ENCODE measurements at regions not wholly inside any gene's neighbourhood (a gene's known extent, or its start where the extent isn't known, plus 50 kb on each side); places are given as distances from the start of the nearest gene placed in this dataset.
"Not testable (repeated sequence)": the region's sequence is repeated elsewhere in the genome, so short reads cannot be mapped to it uniquely, and the experiment has no call there.

DNA sequence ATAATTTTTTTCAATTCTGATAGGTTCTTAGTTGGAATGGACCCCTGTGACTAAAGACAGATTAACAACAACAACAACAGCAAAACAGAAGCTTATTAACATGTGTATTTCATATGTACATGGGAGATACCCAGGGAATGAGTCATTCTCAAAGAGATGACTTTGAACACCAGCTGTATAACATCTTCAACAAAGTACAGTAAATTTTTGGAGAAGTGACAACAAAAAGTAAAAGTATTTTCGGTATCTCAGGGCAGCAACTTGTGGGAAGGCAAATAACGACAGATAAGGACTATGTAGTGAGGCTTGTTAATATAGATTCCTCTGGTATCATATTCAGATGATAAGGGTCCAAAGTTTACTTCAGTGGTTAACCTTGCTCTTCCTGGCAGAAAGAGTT lies 573.4 kb upstream of the RAG2 start:
- Histone ChIP-seq H4K20me1 (ENCODE audit: insufficient read depth) (no peaks in the 10 kb centered on the region), H3K36me3 (ENCODE audit: low read depth) (no peaks in the 10 kb centered on the region), H3K4me3 (no peak overlapping the region), H3K9me2 (ENCODE audit: insufficient read depth) (no peaks in the 10 kb centered on the region), H3K9me3 (ENCODE audit: low read depth) (no peaks in the 10 kb centered on the region), H3K9ac (no peak overlapping the region), H3K79me2 (ENCODE audit: insufficient read depth) (no peaks in the 10 kb centered on the region), H3F3A (ENCODE audit: insufficient read depth) (no peaks in the 10 kb centered on the region), H3K27ac (no peak overlapping the region), H2AFZ (no peak overlapping the region), H3K4me1 (ENCODE audit: insufficient read depth) (no peaks in the 10 kb centered on the region), H3K27me3 (replicated peaks; ENCODE audit: insufficient read depth) (no peaks in the 10 kb centered on the region), H3K4me2 (ENCODE audit: unreplicated experiment) (no peak overlapping the region)
- no peak for DNase-seq
- TF ChIP-seq EZH2 (IDR thresholded peaks at IDR 0.05; ENCODE audit: insufficient read depth, poor library complexity, severe bottlenecking) (no peak), EZH2phosphoT487 (IDR thresholded peaks at IDR 0.05; ENCODE audit: insufficient read depth, low read depth) (no peak)
- WGBS, 2 experiments (ENCODE audit: low coverage in 1 of 2, low lambda C conversion rate in 2 of 2, missing lambda C conversion rate in 2 of 2) = 0 to 1% methylated on average over 2 of the region's 2 CpGs
- in situ Hi-C loops (cut with MboI) = no loop called here

GRCh38 chr11:37170311-37170710 lies 572.3 kb upstream of the RAG2 start:
- no peaks in the 10 kb centered on the region for H3K27me3 ChIP-seq (replicated peaks; ENCODE audit: insufficient read depth)
- no peak for TF ChIP-seq EZH2 (IDR thresholded peaks at IDR 0.05; ENCODE audit: insufficient read depth, poor library complexity, severe bottlenecking)
- TF ChIP-seq EZH2phosphoT487 (IDR thresholded peaks at IDR 0.05; ENCODE audit: insufficient read depth, low read depth) = no peak
- no peak overlapping the region for H3K4me3 ChIP-seq
- H3K79me2 ChIP-seq (ENCODE audit: insufficient read depth) = no peaks in the 10 kb centered on the region
- no peaks in the 10 kb centered on the region for H3K36me3 ChIP-seq (ENCODE audit: low read depth)
- in situ Hi-C loops (cut with MboI) = no loop called here
- no peak overlapping the region for H3K27ac ChIP-seq
- no peak overlapping the region for H3K9ac ChIP-seq
- H4K20me1 ChIP-seq (ENCODE audit: insufficient read depth) = no peaks in the 10 kb centered on the region
- no peaks in the 10 kb centered on the region for H3K9me3 ChIP-seq (ENCODE audit: low read depth)
- H3F3A ChIP-seq (ENCODE audit: insufficient read depth) = no peaks in the 10 kb centered on the region
- H3K9me2 ChIP-seq (ENCODE audit: insufficient read depth) = no peaks in the 10 kb centered on the region
- H3K4me1 ChIP-seq (ENCODE audit: insufficient read depth) = no peaks in the 10 kb centered on the region
- DNase-seq = no peak
- no peak overlapping the region for H3K4me2 ChIP-seq (ENCODE audit: unreplicated experiment)
- H2AFZ ChIP-seq = no peak overlapping the region

- in situ Hi-C loops (cut with MboI); H3K36me3 ChIP-seq (ENCODE audit: low read depth); H3K27ac ChIP-seq; H3K79me2 ChIP-seq (ENCODE audit: insufficient read depth); H3K9me3 ChIP-seq (ENCODE audit: low read depth); H3K9me2 ChIP-seq (ENCODE audit: insufficient read depth); H3K27me3 ChIP-seq (replicated peaks; ENCODE audit: insufficient read depth); H3K4me1 ChIP-seq (ENCODE audit: insufficient read depth); H3F3A ChIP-seq (ENCODE audit: insufficient read depth); H3K9ac ChIP-seq; H4K20me1 ChIP-seq (ENCODE audit: insufficient read depth); H3K4me2 ChIP-seq (ENCODE audit: unreplicated experiment); DNase-seq; H3K4me3 ChIP-seq; H2AFZ ChIP-seq: not testable (repeated sequence)
- WGBS, 2 experiments (ENCODE audit: low coverage in 1 of 2, low lambda C conversion rate in 2 of 2, missing lambda C conversion rate in 2 of 2) = 13 to 25% methylated on average over 1 of the region's 1 CpG
Measured at GRCh38 chr11:37145434-37145833, 547.4 kb upstream of the RAG2 start.

- Histone ChIP-seq H3K4me2 (ENCODE audit: unreplicated experiment) (no peak overlapping the region), H3K4me3 (no peak overlapping the region), H4K20me1 (ENCODE audit: insufficient read depth) (no peaks in the 10 kb centered on the region), H3K4me1 (ENCODE audit: insufficient read depth) (no peaks in the 10 kb centered on the region), H3F3A (ENCODE audit: insufficient read depth) (no peaks in the 10 kb centered on the region), H3K9ac (no peak overlapping the region), H3K9me2 (ENCODE audit: insufficient read depth) (no peaks in the 10 kb centered on the region), H3K36me3 (ENCODE audit: low read depth) (no peaks in the 10 kb centered on the region), H2AFZ (no peak overlapping the region), H3K27me3 (replicated peaks; ENCODE audit: insufficient read depth) (no peaks in the 10 kb centered on the region), H3K79me2 (ENCODE audit: insufficient read depth) (no peaks in the 10 kb centered on the region), H3K27ac (no peak overlapping the region), H3K9me3 (ENCODE audit: low read depth) (peaks cover 4% of the 10 kb centered on the region)
- TF ChIP-seq EZH2 (IDR thresholded peaks at IDR 0.05; ENCODE audit: insufficient read depth, poor library complexity, severe bottlenecking) (no peak), EZH2phosphoT487 (IDR thresholded peaks at IDR 0.05; ENCODE audit: insufficient read depth, low read depth) (no peak)
- DNase-seq = no peak
- in situ Hi-C loops (cut with MboI) = no loop called here
Measured at GRCh38 chr11:37142591-37142990, 544.6 kb upstream of the RAG2 start.

DNA sequence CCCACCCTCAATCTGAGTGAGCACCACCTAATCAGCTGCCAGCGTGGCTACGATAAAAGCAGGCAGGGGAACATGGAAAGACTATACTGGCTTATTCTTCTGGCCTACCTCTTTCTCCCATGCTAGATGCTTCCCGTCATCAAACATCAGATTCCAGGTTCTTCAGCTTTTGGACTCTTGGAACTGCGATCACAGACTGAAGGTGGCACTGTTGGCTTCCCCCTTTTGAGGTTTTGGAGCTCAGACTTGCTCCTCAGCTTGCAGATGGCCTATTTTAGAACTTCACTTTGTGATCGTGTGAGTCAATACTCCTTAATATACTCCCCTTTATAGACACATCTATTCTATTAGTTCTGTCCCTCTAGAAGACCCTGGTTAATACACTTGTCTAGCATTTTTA lies 543.7 kb upstream of the RAG2 start:
- H3K4me1 ChIP-seq (ENCODE audit: insufficient read depth) = no peaks in the 10 kb centered on the region
- no peak overlapping the region for H3K27ac ChIP-seq
- WGBS, 2 experiments (ENCODE audit: low coverage in 1 of 2, low lambda C conversion rate in 2 of 2, missing lambda C conversion rate in 2 of 2) = 23 to 26% methylated on average over 5 of the region's 5 CpGs
- DNase-seq = no peak
- in situ Hi-C loops (cut with MboI) = no loop called here
- H3K4me2 ChIP-seq (ENCODE audit: unreplicated experiment) = no peak overlapping the region
- H3K4me3 ChIP-seq = no peak overlapping the region
- TF ChIP-seq EZH2phosphoT487 (IDR thresholded peaks at IDR 0.05; ENCODE audit: insufficient read depth, low read depth) (no peak), EZH2 (IDR thresholded peaks at IDR 0.05; ENCODE audit: insufficient read depth, poor library complexity, severe bottlenecking) (no peak)
- H3K36me3 ChIP-seq (ENCODE audit: low read depth) = no peaks in the 10 kb centered on the region
- H2AFZ ChIP-seq = no peak overlapping the region
- no peaks in the 10 kb centered on the region for H3K79me2 ChIP-seq (ENCODE audit: insufficient read depth)
- no peaks in the 10 kb centered on the region for H4K20me1 ChIP-seq (ENCODE audit: insufficient read depth)
- no peaks in the 10 kb centered on the region for H3K27me3 ChIP-seq (replicated peaks; ENCODE audit: insufficient read depth)
- no peaks in the 10 kb centered on the region for H3F3A ChIP-seq (ENCODE audit: insufficient read depth)
- H3K9me2 ChIP-seq (ENCODE audit: insufficient read depth) = no peaks in the 10 kb centered on the region
- H3K9ac ChIP-seq = no peak overlapping the region
- peaks cover 4% of the 10 kb centered on the region for H3K9me3 ChIP-seq (ENCODE audit: low read depth)

DNA sequence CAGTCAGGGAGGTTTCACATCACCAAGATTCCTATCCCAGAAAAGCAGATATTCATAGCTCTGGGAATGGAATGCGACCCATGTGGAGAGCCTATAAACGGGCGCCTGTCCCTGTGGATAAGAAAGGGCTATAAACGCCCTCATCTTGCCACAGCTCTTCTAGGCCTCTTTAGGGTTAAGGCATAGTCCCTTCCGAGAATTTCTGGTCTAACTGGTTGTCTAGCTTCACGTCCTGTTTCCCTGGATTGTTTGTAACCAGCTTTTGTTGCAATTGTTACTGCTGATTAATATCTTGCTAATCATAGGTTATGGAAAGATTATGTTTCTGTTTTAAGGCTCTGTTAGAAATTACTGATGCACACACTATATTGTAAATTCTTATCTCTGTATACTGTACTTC lies 537.6 kb upstream of the RAG2 start:
- not testable (repeated sequence) for H3K36me3 ChIP-seq (ENCODE audit: low read depth)
- 44 to 46% methylated on average over 6 of the region's 6 CpGs for WGBS, 2 experiments (ENCODE audit: low coverage in 1 of 2, low lambda C conversion rate in 2 of 2, missing lambda C conversion rate in 2 of 2)

More for the DNA sequence above, 537.6 kb upstream of the RAG2 start:
- H3K9me3 ChIP-seq (ENCODE audit: low read depth); H3K4me3 ChIP-seq; H3K4me2 ChIP-seq (ENCODE audit: unreplicated experiment); H3F3A ChIP-seq (ENCODE audit: insufficient read depth); DNase-seq; in situ Hi-C loops (cut with MboI); H4K20me1 ChIP-seq (ENCODE audit: insufficient read depth); H3K9ac ChIP-seq; H3K27me3 ChIP-seq (replicated peaks; ENCODE audit: insufficient read depth); H3K9me2 ChIP-seq (ENCODE audit: insufficient read depth); H3K27ac ChIP-seq; H3K4me1 ChIP-seq (ENCODE audit: insufficient read depth); H2AFZ ChIP-seq; H3K79me2 ChIP-seq (ENCODE audit: insufficient read depth): not testable (repeated sequence)

Measured in GM23248 (cell line).